ENCODE measurements at regions not wholly inside any gene's neighbourhood (a gene's known extent, or its start where the extent isn't known, plus 50 kb on each side); places are given as distances from the start of the nearest gene placed in this dataset.

DNA sequence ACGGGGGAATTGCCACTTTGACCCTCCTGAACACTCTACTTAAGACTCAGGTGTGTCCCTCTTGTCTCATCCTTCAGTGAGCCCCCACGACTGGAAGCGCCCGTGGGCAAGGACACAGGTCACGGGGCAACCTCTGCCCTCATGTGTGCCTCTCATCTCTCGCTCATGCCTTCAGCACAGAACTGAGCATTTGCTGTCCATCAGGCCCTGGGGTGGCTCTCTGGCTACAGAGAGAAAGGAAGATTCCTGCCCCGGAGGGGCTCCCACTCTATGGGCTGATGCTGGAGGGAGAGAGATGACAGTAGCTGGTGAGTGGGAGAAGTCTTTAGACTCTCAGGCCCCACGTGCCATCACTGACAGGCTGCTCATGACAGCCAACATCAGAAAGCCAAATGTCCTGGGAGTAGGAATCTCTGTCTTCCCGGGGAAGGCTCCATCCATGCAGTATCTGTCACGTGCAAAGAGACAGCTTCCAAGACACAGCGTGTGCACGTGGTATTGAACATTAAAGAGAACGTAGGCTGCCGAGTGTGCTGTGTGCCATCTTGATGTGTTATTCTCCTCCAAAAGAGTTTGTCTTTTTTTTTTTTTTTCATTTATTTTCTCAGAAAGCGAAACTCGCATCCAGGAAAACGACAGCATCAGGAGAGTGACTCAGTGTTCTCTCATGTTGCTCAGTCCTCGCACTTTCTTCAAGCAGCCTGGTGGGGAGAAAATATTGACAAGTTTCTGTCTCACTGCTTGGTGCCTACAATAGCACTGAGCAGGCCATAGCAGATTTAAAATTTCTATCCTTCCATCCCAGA is 190.5 kb downstream of the GAS1 start:
- FAIRE-seq: no peak

DNA sequence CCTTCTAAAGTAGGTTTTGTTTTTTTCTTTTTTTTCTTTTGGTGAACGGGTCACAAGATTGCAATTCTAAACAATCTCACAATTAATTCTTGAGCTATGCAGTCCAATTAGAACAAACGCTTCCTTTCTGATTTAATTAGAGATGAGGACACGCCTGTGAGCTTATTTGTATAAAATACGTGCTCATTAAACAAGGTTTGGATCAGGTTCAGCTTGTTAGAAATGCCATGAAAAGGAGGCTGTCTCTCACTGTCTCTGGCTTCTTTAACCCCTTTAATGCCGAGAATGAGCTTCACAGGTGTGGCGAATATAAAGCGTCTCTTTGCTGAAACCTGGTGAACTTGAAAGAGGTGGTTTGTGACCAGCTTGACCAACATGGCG is 191.8 kb downstream of the GAS1 start:
- no peak for FAIRE-seq

DNA sequence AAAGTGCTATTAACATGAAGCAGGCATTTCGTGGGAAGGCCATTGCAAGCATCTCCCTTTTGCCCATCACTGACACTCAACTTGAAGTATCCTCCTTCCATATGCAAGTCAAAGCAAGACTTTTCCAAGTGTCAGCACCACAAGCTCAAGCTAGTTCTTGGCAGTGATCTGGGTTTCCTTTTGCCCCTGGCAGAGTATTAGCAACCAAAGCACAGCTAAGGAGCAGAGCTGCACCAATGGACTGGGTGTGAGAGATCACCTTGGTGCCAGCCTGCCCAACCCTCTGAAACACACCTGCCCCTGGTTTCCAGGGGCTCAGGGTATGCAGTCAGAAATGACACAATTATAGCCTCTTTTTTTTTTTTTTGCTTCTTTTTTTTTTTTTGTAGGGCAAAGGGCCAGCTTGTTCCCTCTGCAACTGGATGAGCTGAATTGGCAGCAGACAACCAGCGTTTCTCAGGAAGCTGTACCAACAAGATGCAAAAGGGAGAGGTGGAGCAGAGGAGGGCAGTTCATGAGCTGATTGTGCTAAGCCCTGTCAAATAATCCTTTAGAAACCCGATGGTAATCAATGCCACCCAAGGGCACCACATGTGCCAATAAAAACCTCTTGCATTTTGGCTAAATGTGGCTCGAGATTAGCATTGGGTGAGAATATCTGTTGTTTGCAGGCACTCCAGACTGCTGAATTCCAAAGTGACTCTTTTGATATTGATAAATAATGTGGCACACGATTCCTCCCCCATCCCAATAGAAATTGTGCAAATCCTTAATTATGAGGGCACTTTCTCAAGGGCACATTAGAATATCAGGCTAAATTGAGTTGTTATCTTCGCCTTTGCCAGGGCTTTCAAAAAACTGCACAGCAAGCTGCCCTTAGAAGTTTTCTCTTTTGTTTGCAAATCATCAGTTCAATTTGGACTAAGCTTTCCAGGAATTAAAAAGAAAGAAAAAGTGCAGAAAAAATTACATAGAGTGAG is 192.4 kb downstream of the GAS1 start:
- FAIRE-seq: no peak

DNA sequence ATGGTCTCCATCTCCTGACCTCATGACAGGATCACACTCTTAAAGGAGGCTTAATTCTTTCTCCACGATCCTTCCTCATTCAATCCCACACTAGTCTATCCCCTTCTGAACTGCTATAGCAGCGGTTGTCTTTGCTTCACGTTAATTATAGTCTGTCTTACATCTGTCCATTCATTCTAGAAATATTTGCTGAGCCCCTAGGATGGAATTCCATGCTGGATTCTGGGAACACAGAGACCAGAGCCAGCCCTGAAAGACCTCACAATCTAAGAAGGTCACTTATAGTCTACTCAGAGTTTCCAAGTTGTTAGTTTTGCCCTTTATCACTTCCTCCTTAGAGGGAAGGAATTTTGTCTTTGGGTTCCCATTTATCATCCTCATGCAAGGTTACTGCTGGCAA is 193.5 kb downstream of the GAS1 start:
- FAIRE-seq: no peak

DNA sequence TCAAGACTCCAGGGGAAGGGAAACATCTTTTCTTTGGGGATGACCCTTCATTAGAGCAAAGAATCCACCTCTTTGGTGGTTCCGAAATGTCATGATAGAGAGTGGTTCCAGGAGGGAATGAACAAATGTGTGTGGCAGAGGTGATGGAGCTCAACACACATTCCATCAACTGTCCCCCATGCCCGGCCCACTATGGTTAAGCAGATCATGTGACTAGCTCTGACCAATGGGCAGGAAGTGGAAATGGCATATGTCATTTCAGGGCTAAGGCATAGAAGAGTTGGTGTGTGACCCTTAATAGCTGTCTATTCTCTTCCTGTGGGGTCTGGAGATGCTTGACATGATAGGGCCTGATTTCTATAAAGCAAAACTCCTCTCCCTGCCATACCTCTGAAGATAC is 194.6 kb downstream of the GAS1 start:
- no peak for FAIRE-seq

DNA sequence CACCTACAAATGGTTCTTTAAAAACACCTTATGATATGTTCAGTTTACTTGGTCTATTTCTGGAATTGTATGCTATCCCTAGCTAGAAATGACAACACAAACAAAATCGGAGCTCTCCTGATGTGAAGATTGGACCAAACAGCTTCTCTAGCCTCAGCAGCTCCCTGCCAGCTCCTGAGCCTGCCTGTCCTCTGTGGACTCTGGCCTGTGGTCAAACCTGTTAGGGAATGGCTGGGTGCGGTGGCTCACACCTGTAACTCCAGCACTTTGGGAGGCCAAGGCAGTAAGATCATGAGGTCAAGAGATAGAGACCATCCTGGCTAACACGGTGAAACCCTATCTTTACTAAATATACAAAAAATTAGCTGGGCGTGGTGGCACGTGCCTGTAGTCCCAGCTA is 195.3 kb downstream of the GAS1 start:
- FAIRE-seq: no peak

DNA sequence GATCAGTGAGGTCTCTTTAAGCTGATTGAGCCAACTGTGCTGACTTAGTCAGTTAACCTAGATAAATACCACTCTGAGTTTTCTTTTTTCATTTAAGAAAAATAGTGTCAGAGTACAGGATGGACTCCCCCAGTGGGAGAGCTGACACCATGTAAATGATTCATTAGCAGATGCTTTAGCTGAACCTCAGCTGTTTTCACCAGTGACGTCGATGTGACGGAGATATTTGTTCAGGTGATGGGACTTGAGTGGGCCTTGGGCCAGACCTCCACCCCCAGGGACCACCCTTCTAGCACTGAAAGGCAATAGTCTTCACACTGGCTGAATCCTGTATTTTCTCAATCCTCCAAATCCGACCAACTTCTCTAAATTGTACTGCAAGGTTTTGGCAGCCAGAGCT is 196.1 kb downstream of the GAS1 start:
- no peak for FAIRE-seq

DNA sequence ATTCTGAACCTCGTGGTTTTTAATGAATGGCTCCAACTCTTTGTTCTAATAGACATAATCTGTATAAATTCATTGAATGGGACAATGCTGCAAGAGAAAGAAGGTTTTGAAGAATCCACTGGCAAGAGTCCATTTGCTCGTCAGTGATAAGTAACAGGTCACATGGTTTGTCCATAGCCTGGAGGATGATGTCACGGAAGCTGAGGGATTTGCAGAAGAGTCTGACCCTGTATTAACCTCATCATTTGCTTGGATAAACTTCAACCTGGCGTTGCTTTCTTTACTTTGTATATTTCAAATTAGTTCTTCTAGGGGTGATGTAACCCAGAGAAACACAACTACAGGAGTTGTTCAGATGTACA is 197.4 kb downstream of the GAS1 start:
- FAIRE-seq: no peak

DNA sequence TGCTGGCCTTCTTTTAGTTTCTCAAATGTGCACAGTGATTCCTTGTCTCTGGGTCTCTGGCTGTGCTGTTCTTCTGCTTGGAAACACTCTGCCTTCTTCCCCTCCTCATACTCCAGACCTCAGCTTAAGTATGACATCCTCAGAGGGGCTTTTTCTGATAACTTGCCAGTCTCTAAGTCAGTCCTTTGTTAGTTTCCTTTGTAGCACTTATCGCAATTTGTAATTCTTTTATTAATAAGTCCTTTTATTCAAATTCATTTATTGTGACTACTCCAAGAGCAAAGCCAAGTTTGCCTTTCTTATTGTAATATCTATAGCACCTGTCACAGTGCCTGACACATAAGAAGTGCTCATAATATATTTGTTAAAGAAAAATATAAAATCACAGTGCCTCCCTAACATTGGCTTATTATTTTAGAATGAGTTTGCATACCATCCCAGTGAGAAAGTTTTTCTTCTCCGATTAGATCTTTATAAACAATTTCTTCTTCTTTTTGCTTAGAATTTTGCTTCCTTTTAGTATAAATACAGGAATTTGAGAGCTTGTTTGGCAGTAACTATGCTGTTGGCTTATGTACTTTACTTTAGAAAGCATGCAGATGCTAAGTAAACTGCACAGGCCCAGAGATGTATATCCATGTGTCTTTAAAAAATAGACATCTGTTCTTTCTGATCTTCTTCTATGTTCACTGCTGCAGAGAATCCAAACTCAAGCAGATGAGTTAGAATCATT is 198.0 kb downstream of the GAS1 start:
- no peak for FAIRE-seq

DNA sequence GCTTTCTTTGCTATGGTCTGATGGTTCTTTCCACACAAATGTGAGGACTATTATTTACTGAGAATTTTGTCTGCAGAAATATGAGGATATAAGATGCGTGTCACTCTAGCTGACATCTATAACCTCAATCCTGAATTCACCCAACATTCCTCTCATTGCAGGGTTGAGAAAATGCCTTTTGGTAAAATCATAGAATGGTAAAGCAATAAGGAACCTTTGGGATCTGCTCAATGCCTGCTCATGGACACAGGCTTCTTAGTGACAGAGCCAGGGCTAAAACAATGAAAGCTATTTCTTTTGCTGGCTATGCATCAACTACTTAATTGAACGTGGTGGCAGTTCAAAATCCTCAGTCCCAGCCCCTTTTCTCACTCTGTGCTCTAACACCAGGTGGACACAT is 199.6 kb downstream of the GAS1 start:
- no peak for FAIRE-seq

DNA sequence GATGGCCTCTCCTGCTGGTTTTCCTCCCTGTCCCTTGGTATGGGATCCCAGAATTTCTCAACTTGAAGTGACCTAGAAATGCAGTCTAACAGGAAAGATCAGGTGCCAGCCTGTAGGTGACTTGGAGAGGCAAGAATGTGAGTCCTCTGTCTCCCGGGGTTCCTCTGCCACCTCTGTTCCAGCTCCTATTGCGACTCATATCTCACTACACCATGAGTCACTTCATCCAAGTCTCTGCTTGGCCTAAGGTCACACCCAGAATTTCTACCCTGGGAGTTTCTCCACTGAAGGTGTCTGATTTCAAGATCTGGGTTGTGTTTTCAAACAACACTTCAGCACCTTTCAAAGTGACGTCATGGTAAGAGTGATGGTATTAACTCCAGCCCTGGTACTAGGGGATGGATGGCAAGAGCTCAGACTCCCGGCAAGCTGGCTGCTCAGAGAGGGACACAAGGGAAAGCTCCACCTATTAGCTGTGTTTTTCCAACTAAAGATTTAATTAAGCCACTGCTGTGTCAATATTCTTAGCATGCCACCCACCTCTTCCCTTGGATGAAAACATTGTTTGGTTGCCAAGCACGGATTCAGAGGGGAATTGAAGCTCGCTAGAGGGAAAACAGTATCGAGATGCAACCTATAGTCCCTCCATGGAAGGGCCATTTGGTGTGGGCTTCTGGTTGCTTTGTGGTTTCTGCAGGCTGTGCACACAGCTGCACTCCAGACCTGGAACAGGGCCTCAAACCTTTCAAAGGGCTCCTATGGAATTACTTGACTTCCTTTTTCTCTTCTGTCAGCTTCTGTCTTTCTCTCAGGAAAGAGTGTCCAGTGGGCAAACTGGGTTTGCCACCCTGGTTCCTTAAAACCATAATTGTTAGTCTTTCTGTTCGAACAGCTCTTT is 205.7 kb downstream of the GAS1 start:
- FAIRE-seq: no peak

DNA sequence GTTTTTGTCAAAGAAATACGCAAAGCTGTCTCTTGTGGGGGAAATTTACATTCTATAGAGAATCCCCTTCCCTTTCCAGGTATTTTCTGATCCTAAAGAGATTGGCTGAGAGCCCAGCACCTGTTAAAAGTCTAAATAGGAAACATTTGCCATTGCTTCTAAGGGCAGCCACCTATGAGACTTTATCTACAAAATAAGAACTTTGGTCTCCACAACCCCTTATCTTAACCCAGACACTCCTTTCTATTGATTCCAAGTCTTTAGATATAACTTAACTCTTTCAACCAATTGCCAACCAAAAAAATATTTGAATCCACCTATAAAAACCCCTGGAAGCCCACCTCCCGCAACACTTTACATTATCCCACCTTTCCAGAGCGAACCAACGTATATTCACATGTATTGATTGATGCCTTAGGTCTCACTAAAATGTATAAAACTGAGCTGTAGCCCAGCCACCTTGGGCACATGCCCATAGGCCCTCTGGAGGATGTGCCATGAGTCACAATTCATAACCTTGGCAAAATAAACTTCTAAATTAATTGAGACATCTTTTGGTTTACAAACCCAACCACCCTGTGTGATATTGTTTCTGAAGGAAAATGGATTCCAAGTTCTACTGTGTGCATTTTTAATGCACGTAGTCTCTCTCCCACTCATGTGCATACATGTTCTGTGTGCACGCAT is 211.4 kb downstream of the GAS1 start:
- no peak for FAIRE-seq

DNA sequence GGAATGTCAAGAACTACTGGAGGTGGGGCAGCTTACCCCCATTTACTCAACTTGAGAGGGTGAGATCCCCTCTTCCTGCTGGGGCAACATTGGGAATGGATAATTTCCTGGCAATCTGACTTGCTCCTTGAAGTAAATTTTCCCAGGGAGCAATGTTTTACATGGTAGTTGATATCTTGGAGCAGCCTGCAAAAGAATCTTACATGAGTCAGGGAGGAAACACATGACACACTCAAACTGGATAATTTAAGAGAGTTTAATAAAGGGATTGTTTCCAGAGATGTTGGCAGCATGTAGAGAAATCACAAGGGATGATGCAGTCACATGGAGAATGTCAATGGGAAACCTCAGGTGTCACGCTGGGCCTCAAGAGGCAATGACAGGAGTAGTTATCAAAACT is 212.5 kb downstream of the GAS1 start:
- FAIRE-seq: no peak

DNA sequence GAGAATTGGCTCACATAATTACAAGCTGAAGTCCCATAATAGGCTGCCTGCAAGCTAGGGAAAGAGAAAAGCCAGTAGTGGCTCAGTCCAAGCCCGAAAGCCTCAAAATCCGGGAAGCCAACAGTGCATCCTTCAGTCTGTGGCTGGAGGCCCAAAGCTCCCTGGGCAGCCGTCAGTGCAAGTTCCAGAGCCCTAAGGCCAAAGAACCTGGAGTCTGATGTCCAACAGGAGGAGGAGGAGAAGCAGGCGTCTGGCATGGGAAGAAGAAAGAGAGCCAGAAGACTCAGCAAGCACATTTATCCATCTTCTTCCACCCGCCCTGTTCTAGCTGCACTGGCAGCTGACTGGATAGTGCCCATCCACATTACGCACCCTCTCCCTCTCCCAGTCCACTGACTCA is 213.4 kb downstream of the GAS1 start:
- no peak for FAIRE-seq

DNA sequence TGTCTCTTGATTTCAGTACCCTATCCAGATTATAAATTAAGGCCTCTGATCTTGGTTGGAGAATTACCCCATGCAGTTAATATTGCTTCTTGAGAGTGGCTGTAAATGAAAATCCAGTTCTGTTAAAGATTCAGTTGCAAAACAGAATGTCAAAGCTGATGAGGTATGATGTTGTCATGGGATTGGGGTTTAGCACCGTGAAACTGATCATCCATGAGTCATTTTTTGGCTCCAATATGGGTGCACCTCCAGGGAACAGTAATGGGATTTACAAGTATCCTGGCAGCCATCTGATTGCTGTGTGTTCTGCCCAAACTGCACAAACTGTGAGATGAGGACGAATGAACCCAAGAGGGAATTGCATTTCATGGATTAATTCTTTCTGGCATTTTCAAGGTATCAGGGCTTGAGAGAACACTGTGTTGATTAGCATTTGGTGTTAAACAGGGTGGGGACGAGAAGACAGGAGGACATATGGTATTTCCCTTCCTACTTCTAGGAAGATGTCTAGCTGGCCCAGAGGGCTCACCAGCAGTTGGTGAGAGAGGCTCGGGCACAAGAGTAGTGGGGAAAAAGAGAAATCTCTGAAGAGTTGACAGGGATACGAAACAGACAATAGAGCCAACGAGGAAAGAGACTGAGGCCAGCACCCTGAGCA is 214.7 kb downstream of the GAS1 start:
- FAIRE-seq: no peak

DNA sequence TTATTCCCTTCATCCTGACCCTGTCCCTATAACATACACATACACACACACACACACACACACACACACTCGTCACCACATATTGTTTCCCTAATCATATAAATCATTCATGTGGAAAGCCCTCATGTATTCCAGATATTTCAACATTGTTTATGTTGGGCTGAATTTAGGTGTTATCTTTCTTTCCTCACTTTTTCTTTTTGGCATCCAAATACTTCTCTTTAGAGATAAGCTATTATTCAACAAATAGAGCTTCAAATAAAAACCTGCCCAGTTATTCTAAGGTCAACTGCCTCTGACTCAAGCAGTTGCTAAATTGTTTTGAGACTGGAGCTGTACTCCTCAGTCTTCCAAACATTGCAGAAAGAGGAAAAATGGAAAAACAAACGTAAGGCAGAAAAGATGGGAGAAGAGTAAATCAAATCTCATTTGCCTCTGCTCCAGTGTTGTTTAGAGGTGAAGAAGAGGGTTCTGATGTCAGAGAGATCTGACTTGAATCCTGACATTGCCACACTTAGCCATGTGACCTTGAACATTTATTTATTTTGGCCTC is 215.7 kb downstream of the GAS1 start:
- no peak for FAIRE-seq

DNA sequence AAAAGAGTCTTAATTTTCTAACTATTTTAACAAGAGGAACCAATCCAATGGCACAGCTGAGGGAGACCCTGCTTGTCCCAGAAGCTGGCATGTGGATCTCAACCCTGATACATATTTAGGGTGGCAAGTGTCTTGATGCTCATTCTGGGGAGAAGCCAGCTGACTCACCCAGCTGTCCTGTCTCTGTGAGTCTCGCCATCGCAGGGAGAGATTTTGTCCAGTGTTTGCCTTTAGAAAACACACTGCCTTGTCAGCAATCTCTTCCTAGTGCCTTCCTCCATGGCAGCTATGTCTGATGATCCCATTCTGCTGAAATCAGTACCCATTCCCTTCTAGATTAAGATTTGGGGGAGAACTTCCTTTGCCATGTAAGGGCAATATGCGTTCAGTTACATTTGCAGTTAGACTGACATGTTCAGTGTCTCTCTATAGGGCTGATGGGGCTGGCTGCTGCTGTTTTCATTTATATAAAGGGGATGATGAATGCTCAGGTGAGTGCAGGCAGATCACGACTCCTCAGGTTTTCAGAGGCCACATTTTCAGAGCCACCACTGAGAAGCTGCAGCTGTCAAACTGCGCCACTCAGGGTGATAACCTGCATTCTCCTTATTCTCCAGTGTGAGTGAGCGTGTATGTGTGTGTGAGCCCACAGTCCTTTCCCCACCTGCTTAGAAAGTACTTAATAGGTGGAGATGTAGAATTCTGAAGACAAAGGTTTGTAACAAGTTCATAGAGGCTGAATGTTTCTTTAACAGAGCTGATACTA is 217.0 kb downstream of the GAS1 start:
- no peak for FAIRE-seq

DNA sequence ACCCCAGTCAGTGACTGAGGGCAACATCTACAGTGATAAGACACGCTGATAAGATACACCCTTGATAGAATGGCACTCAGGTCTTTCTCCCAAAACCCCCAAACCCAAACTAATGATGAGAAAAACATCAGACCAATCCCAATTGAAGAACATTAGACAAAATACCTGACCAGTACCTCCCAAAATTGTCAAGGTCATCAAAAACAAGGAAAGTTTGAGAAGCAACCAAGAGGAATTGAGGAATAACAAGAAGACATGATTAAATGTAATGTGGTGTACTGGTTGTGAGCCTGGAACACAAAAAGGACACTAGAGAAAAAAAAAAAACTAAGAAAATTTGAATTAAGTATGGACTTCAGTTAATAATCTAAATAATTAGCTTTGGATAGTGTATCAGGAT is 222.8 kb downstream of the GAS1 start:
- no peak for FAIRE-seq

DNA sequence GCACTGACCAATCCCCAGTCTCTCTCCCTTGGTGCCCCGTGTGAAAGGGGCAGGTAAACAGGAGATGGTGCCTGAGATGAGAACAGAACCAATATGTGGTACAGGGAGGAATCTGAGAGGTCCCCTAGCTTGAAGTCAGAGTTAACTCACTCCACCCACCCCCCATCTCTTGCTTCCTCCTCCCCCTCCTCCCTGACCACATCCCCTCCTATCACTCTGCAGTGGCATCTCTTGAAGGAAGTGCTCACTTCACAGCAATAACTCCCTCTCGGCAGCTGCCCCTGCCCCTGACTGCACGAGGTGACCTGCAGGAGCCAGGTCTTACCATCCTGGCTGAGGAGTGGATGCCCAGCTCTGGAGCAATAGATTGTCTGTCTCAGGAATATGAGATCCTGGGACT is 224.0 kb downstream of the GAS1 start:
- no peak for FAIRE-seq

DNA sequence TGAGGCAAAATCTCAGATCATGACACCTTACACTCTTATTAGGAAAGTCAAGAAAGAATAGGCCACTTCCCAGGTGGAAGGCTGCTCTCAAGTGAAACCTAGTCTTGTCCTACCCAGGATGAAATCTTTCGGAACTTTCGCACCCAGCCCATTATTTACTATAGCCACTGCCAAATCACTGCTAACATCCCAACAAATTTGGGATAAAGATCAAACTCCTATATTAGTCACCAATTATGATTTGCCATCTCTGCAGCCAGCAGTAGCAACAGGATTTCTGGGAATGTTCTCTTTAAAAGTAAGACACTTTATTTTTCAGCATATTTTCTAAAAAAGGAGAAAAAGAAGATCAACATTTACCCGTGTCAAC is 224.6 kb downstream of the GAS1 start:
- no peak for FAIRE-seq
